ES-I3 (cell line): ENCODE measurements at regions not wholly inside any gene's neighbourhood (a gene's known extent, or its start where the extent isn't known, plus 50 kb on each side); places are given as distances from the start of the nearest gene placed in this dataset.

Experiments used
- H3K36me3 ChIP-seq: 2 replicates; pipeline ENCODE4 v1.6.1; 2013; ENCODE audit warnings: mild to moderate bottlenecking, low read length, control low read depth, moderate library complexity; ENCODE audit not compliant: insufficient read depth
- H3K4me1 ChIP-seq: 2 replicates; pipeline ENCODE4 v1.6.1; 2013; ENCODE audit warnings: mild to moderate bottlenecking, control low read depth, low read length; ENCODE audit not compliant: insufficient read depth
- H3K9ac ChIP-seq: 2 replicates; pipeline ENCODE4 v1.6.1; 2013; ENCODE audit warnings: low read depth, mild to moderate bottlenecking, low read length, moderate library complexity
- H3K9me3 ChIP-seq: 2 replicates; pipeline ENCODE4 v1.6.1; 2013; ENCODE audit warnings: mild to moderate bottlenecking, low read length, moderate library complexity; ENCODE audit not compliant: control insufficient read depth, insufficient read depth

DNA sequence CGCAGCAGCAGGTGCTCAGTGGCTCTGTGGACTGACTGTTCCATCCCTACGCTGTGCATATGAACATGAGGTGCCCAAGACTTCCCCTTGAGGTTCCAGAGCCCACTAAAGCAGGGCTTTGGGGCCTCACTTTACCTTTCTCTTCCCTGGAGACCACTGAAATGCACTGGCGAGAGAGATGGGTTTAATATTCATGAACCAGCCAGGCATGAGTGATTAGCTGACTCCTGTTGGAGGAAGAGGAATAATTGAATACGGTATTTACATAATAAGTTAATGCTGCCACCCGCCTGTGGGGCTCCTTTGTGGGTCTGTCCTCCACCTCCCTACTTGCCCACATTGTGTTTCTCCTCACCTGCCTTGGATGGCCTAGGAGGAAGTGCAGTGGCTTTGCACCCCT is 263.4 kb downstream of the TLE3 start:
- H3K9me3 ChIP-seq, result no peaks in the 10 kb centered on the region
- H3K4me1 ChIP-seq, result no peaks in the 10 kb centered on the region
- no peak overlapping the region for H3K9ac ChIP-seq
- no peaks in the 10 kb centered on the region for H3K36me3 ChIP-seq

DNA sequence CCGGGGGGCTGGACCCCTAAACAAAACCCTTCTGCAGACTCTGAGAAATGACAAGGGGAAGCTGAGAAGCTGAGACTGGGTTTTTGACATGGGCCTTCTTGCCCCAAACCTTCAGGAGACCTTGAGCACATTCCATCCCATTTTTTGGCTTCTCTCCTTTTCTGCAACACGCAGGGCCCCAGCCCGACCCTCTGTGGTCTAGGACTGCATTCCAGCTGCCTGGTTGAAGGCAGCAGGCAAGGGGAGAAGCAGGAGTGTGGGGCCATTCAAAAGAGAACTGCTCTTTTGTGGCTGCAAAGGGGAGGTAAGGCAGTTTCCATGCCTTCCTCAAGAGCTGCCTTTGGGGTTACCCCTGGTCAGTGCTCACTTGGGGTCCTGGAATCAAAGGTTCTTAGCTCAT is 263.0 kb downstream of the TLE3 start:
- Histone ChIP-seq H3K4me1 (no peaks in the 10 kb centered on the region), H3K9ac (no peak overlapping the region), H3K36me3 (no peaks in the 10 kb centered on the region), H3K9me3 (no peaks in the 10 kb centered on the region)

DNA sequence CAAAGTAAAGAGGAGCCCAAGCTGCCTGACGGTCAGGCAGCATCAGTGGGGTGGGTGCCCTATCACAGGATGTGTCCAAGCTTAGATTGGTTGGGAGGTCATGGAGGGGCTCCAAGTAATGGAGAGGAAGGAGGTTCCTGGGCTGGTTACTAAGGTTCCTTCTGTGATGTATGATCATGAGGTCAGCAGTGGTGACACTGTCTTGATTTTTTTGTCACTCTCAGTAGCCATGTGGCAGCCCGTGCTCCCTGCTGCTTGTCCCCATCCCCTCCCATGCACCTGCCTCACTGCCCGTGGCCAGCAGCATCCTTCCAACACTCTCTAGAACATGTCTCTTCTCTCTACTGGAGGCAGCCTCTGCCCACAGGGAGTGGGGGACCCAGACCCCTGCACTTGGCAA is 261.7 kb downstream of the TLE3 start:
- Histone ChIP-seq H3K4me1 (no peaks in the 10 kb centered on the region), H3K36me3 (no peaks in the 10 kb centered on the region), H3K9ac (no peak overlapping the region), H3K9me3 (no peaks in the 10 kb centered on the region)

GRCh38 chr15:69836526-69837230 is 261.0 kb downstream of the TLE3 start:
- H3K9ac ChIP-seq, result no peak overlapping the region
- no peaks in the 10 kb centered on the region for H3K4me1 ChIP-seq
- H3K9me3 ChIP-seq, result no peaks in the 10 kb centered on the region
- H3K36me3 ChIP-seq, result no peaks in the 10 kb centered on the region

- H3K36me3 ChIP-seq, result no peaks in the 10 kb centered on the region
- H3K9me3 ChIP-seq, result no peaks in the 10 kb centered on the region
- H3K9ac ChIP-seq, result no peak overlapping the region
- no peaks in the 10 kb centered on the region for H3K4me1 ChIP-seq
These were observed 259.4 kb downstream of the TLE3 start for GRCh38 chr15:69838338-69838737.

DNA sequence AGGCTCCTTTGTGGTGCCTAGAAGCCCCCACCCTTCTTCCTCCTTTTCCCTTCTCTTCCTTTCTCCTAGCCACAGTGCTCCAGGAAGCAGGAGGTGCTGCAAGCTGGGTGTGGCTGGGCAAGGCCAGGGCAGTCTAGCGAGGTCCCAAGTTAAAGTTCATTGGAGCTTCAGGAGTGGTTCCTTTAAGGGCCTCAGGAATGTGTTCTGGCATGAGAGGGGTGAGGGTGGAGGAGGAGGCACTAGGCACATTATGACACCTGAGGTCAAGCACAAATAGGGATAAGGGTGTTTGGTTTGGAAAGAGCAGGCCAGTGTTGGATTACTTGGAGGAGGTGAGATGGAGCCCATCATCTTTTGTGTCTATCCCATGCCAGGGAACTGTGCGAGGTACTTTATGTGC is 258.7 kb downstream of the TLE3 start:
- H3K36me3 ChIP-seq, result no peaks in the 10 kb centered on the region
- no peak overlapping the region for H3K9ac ChIP-seq

DNA sequence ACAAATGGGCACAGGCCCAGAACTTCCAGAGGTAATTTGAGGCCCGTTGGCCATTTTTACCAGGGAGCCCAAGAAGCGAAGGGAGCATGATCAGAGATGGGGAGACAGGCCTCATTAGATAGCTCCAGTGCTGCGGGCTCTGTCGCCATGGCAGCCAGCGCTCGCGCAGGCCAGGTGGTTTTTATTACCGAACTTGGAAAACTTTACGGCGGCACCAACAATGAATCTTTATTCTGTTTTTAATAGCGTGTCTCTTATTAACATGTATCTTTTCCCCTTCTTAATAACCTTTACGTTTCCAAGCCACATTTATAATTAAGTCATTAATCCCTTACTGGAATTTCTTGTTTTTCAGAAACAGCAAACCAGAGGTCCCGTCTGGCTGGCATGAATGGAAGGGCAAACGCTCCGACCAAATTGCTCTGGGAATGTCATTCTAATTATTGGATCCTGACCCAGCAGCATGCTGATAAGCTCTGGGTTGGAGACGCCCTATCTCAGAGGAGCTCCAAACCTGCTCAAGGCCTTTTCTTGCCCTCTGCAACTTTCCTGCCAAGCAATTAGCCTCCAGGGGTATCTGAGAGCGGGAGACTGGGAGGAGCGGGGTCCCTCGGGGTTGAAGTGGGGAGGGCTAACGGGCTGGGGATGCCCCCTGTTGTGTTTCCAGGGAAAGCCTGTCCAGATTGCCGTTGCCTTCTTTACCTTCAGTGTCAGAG is 256.4 kb downstream of the TLE3 start:
- H3K9ac ChIP-seq, result no peak overlapping the region
- H3K9me3 ChIP-seq, result no peaks in the 10 kb centered on the region
- H3K4me1 ChIP-seq, result no peaks in the 10 kb centered on the region
- H3K36me3 ChIP-seq, result no peaks in the 10 kb centered on the region

More for the DNA sequence above, 258.7 kb downstream of the TLE3 start:
- Histone ChIP-seq H3K4me1 (no peaks in the 10 kb centered on the region), H3K9me3 (no peaks in the 10 kb centered on the region)

GRCh38 chr15:69842851-69843250 is 254.9 kb downstream of the TLE3 start:
- H3K9ac ChIP-seq, result no peak overlapping the region
- no peaks in the 10 kb centered on the region for H3K36me3 ChIP-seq
- no peaks in the 10 kb centered on the region for H3K9me3 ChIP-seq

DNA sequence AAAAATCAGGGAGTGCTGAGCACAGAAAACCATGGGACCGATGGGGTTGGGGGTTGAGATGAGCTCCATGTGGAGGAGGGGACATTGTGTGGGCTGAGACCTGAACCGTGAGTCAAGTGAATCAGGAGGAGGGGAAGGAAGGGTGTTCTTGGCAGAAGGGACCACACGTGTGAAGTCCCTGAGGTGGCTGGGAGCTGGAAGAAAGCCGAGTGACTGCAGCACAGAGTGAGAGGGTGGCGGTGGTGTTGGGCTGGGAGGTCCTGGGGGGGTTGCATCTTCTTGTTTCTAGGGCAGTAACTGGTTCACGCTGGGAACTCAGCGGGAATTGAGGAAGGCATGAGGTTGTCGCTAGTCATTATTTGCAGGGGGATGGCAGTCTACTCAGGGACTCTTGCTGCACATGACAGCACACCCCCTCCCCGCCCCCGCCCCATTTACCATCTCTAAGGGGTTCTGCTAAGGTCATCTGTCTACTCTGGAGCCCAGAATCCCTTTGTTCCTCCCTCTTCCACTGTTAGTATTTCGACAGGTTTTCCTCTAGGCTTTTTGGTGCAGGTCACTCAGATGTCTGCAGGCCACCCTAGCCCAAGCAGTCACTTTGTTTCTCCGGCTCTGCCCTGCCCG is 254.3 kb downstream of the TLE3 start:
- no peak overlapping the region for H3K9ac ChIP-seq
- no peaks in the 10 kb centered on the region for H3K9me3 ChIP-seq
- no peaks in the 10 kb centered on the region for H3K4me1 ChIP-seq
- H3K36me3 ChIP-seq, result no peaks in the 10 kb centered on the region

More at GRCh38 chr15:69842851-69843250, 254.9 kb downstream of the TLE3 start:
- H3K4me1 ChIP-seq, result no peaks in the 10 kb centered on the region

DNA sequence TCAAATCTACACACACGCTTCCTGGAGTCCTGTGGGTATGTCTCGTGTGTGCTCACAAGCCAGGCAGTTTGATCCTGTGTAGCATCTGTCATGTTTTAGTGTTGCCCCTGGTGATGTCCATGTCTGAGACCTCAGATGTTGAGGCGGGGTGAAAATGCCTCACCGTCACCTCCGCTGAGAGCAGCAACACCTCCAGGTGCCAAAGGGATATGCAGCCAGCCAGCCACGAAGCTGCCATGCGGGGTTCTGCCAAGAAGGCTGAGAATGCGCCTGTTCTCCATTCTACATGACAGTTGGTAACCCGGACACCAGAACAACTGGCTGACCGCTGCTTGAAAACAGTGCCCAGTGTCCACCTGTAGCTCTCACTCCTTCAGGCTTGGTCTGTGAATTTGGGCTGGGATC is 253.8 kb downstream of the TLE3 start:
- Histone ChIP-seq H3K9ac (no peak overlapping the region), H3K9me3 (no peaks in the 10 kb centered on the region), H3K36me3 (no peaks in the 10 kb centered on the region), H3K4me1 (no peaks in the 10 kb centered on the region)

DNA sequence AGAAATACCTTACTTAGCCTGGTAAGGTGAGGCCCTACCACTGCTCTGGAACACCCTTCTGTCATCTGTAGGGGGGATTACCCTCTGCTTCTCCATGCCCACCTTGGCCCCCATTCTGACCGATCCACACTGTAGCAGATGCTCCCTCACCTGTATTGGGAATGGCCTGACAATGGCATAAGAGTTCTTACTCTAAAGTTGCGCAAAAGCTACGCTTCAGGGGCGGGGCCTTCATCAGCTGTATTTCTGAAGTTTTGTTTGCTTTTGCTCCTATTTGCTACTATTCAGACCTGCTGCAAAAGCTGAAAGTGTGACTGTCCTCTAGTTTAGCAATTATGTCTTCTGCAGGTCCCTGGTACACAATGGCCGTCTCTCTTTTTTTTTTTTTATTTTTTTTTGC is 252.6 kb downstream of the TLE3 start:
- Histone ChIP-seq H3K4me1 (no peaks in the 10 kb centered on the region), H3K9me3 (no peaks in the 10 kb centered on the region), H3K36me3 (no peaks in the 10 kb centered on the region), H3K9ac (no peak overlapping the region)

GRCh38 chr15:69847625-69848024 is 250.1 kb downstream of the TLE3 start:
- H3K9me3 ChIP-seq, result no peaks in the 10 kb centered on the region
- H3K36me3 ChIP-seq, result no peaks in the 10 kb centered on the region
- H3K4me1 ChIP-seq, result no peaks in the 10 kb centered on the region
- no peak overlapping the region for H3K9ac ChIP-seq

GRCh38 chr15:69848096-69848495 is 249.6 kb downstream of the TLE3 start:
- Histone ChIP-seq H3K36me3 (no peaks in the 10 kb centered on the region), H3K9me3 (peaks cover 2% of the 10 kb centered on the region; the same call in 1 of the 2 replicates), H3K4me1 (no peaks in the 10 kb centered on the region), H3K9ac (no peak overlapping the region)

DNA sequence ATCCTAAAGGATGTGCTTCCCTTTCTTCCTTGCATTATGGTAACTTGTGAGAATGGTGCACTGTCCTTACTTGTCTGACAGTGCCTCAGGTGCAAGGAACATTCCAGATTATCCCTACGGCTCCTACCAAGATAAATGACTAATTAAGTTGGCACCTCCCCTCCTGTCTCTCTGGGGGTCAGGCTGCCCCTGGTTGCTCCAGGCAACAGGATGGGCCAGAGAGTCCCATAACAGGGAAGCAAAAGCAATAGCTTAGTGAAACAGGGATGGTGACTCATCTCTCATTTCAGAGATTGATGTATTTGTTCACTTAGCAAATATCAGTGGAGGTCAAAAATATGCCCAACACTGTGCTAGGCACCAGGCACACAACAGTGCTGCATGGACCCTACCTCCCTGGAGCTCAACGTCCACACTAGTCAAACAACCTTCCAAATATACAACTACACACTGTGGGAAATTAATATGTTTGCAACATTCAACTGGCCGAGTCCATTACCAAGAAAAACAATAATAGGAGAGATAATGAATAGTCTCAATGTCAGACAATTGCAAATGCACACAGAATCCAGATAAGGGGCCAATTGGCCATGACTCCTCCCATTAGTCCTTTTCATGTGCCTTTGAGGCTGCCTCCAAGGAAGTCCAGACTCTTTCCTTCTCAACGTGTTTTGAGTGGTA is 249.0 kb downstream of the TLE3 start:
- H3K9me3 ChIP-seq, result peaks cover 2% of the 10 kb centered on the region; the same call in 1 of the 2 replicates
- no peaks in the 10 kb centered on the region for H3K36me3 ChIP-seq
- no peak overlapping the region for H3K9ac ChIP-seq
- peaks cover 2% of the 10 kb centered on the region; the same call in 1 of the 2 replicates for H3K4me1 ChIP-seq
